ENCODE measurements at regions not wholly inside any gene's neighbourhood (a gene's known extent, or its start where the extent isn't known, plus 50 kb on each side); places are given as distances from the start of the nearest gene placed in this dataset.

- Histone ChIP-seq H3K4me2 (ENCODE audit: control insufficient read depth, insufficient read depth) (no peak overlapping the region), H3K9me3 (replicated peaks; ENCODE audit: control insufficient read depth, insufficient read depth, low read length) (no peaks in the 10 kb centered on the region; the same call in 2 of the 3 replicates), H3K4me1 (ENCODE audit: control insufficient read depth, insufficient read depth, low read length) (no peaks in the 10 kb centered on the region), H4K20me1 (ENCODE audit: control insufficient read depth, insufficient read depth) (no peaks in the 10 kb centered on the region), H3K79me2 (ENCODE audit: control insufficient read depth, insufficient read depth, low read length) (no peaks in the 10 kb centered on the region), H3K27ac (ENCODE audit: control insufficient read depth, insufficient read depth) (no peak overlapping the region), H3K27me3 (replicated peaks in 1 of 2; ENCODE audit: control insufficient read depth in 2 of 2, insufficient read depth in 2 of 2, low read length in 1 of 2) (no peaks in the 10 kb centered on the region), H2AFZ (ENCODE audit: control insufficient read depth, low read depth, low read length) (no peak overlapping the region), H3K4me3 (no peak overlapping the region), H3K9ac (ENCODE audit: control insufficient read depth, insufficient read depth, low read length) (no peak overlapping the region), H3K36me3 (ENCODE audit: control insufficient read depth in 2 of 2, insufficient read depth in 2 of 2, low read length in 1 of 2) (no peaks in the 10 kb centered on the region)
- SMC1A ChIA-PET (ENCODE audit: uncharacterized antibody, unreplicated experiment): no interaction called here
- in situ Hi-C loops (cut with MboI): no loop called here
- no TSS peak for BruUV-seq (replicated peaks)
- CTCF ChIA-PET: no interaction called here
- ATAC-seq: no peak
- intact Hi-C loops (cut with micrococcal nuclease; ENCODE audit: unreplicated experiment): no loop called here
- POLR2A ChIA-PET: no interaction called here
- DNase-seq (ENCODE audit: low read depth, low spot score): no peak
- FAIRE-seq: no peak
- 64% methylated on average over 10 of the region's 10 CpGs for WGBS (ENCODE audit: insufficient coverage, insufficient replicate concordance, low lambda C conversion rate, missing lambda C conversion rate)
- RAD21 ChIA-PET (ENCODE audit: unreplicated experiment): no interaction called here
- TF ChIP-seq POLR2A (IDR thresholded peaks at IDR 0.05; ENCODE audit: low read depth, low read length) (no peak), KLF5 (IDR thresholded peaks at IDR 0.05; ENCODE audit: partially characterized antibody) (no peak), PBX3 (IDR thresholded peaks at IDR 0.05; ENCODE audit: insufficient replicate concordance, low read depth, low read length) (no peak), BHLHE40 (IDR thresholded peaks at IDR 0.05; ENCODE audit: borderline replicate concordance in 1 of 2, low read depth in 2 of 2, low read length in 1 of 2) (no peak), CEBPB (IDR thresholded peaks at IDR 0.05; ENCODE audit: borderline replicate concordance in 1 of 2, low read depth in 2 of 2, low read length in 2 of 2) (no peak), ZBTB4 (CRISPR knock-in tag; IDR thresholded peaks at IDR 0.05) (no peak), TCF12 (IDR thresholded peaks at IDR 0.05; ENCODE audit: low read depth, low read length) (no peak), CREB1 (IDR thresholded peaks at IDR 0.05; ENCODE audit: low read depth) (no peak), ZBTB40 (IDR thresholded peaks at IDR 0.05; ENCODE audit: borderline replicate concordance) (no peak), MYC (IDR thresholded peaks at IDR 0.05; ENCODE audit: insufficient read depth, insufficient read length, insufficient replicate concordance, low read length, severe bottlenecking) (no peak), ZBTB11 (CRISPR knock-in tag; IDR thresholded peaks at IDR 0.05) (no peak), ESRRA (IDR thresholded peaks at IDR 0.05; ENCODE audit: low read length) (no peak), ZSCAN29 (IDR thresholded peaks at IDR 0.05) (no peak)
Measured at GRCh38 chr9:65458992-65459391, 174.0 kb upstream of the FOXD4L5 start.

All from GM12878 (cell line).